GM23338 (cell line): ENCODE measurements at regions not wholly inside any gene's neighbourhood (a gene's known extent, or its start where the extent isn't known, plus 50 kb on each side); places are given as distances from the start of the nearest gene placed in this dataset.

Experiments
- ATAC-seq: fragments of 200-7000 bp; cut with Tn5 transposase; 3 replicates; pipeline ENCODE4 v1.9.1; 2020
- DNase-seq: peaks from one replicate; pipeline ENCODE4 v3.0.0-alpha.2; 2015; ENCODE audit warnings: low spot score
- H2AFZ ChIP-seq: fragments of 200-600 bp; sonication (generic); 2 replicates; pipeline ENCODE4 v1.8.0; 2016; ENCODE audit warnings: antibody characterized with exemption, mild to moderate bottlenecking, moderate library complexity
- H3F3A ChIP-seq: fragments of 200-600 bp; sonication (generic); replicated peaks from 2 replicates; pipeline ENCODE4 v1.8.0; 2017; ENCODE audit warnings: antibody characterized with exemption, mixed run types, low read depth
- H3K27ac ChIP-seq: fragments of 200-600 bp; sonication (generic); 2 replicates; pipeline ENCODE4 v1.6.1; 2016; ENCODE audit warnings: low read depth
- H3K27me3 ChIP-seq: fragments of 200-600 bp; sonication (generic); 2 replicates; pipeline ENCODE4 v1.8.0; 2016; ENCODE audit warnings: mild to moderate bottlenecking, mixed run types, moderate library complexity; ENCODE audit not compliant: insufficient read depth
- H3K36me3 ChIP-seq: fragments of 200-600 bp; sonication (generic); 2 replicates; pipeline ENCODE4 v1.8.0; 2016; ENCODE audit warnings: mild to moderate bottlenecking; ENCODE audit not compliant: insufficient read depth
- H3K4me1 ChIP-seq: fragments of 200-600 bp; sonication (generic); 2 replicates; pipeline ENCODE4 v1.8.0; 2016; ENCODE audit warnings: mild to moderate bottlenecking, moderate library complexity; ENCODE audit not compliant: insufficient read depth
- H3K4me2 ChIP-seq: fragments of 200-600 bp; sonication (generic); 2 replicates; pipeline ENCODE4 v1.7.1; 2017; ENCODE audit warnings: mixed run types
- H3K4me3 ChIP-seq: fragments of 200-600 bp; sonication (generic); 2 replicates; pipeline ENCODE4 v1.6.1; 2016; ENCODE audit warnings: mixed run types
- H3K79me2 ChIP-seq: fragments of 200-600 bp; sonication (generic); replicated peaks from 2 replicates; pipeline ENCODE4 v1.8.0; 2017; ENCODE audit warnings: mild to moderate bottlenecking; ENCODE audit not compliant: insufficient read depth
- H3K9me2 ChIP-seq: fragments of 200-600 bp; sonication (generic); 2 replicates; pipeline ENCODE4 v1.8.0; 2017; ENCODE audit not compliant: insufficient read depth
- H4K20me1 ChIP-seq: fragments of 200-600 bp; sonication (generic); replicated peaks from 2 replicates; pipeline ENCODE4 v1.8.0; 2017; ENCODE audit warnings: mild to moderate bottlenecking; ENCODE audit not compliant: insufficient read depth
- H3K27ac Mint-ChIP-seq: 2 replicates; pipeline ENCODE4 v1.8.0; 2020; ENCODE audit warnings: inconsistent platforms, mild to moderate bottlenecking, moderate library complexity, mixed read lengths
- H3K27me3 Mint-ChIP-seq: 3 replicates; pipeline ENCODE4 v1.8.0; 2022; ENCODE audit warnings: low read depth, mild to moderate bottlenecking, moderate library complexity, mixed read lengths, inconsistent platforms; ENCODE audit not compliant: insufficient read depth, poor library complexity
- H3K36me3 Mint-ChIP-seq: 3 replicates; pipeline ENCODE4 v1.8.0; 2021; ENCODE audit warnings: low read depth, mild to moderate bottlenecking, inconsistent platforms, moderate library complexity, mixed read lengths
- H3K4me1 Mint-ChIP-seq: 3 replicates; pipeline ENCODE4 v1.8.0; 2020; ENCODE audit warnings: mild to moderate bottlenecking, inconsistent platforms, mixed read lengths
- H3K4me3 Mint-ChIP-seq: 3 replicates; pipeline ENCODE4 v1.8.0; 2021; ENCODE audit warnings: moderate library complexity, mild to moderate bottlenecking, inconsistent platforms, mixed read lengths
- H3K9me3 Mint-ChIP-seq: 3 replicates; pipeline ENCODE4 v1.8.0; 2020; ENCODE audit warnings: moderate library complexity, mild to moderate bottlenecking, inconsistent platforms, mixed read lengths
- CREB1 ChIP-seq: fragments of 250-450 bp; sonication (Bioruptor Pico); IDR thresholded peaks from 2 replicates; pipeline ENCODE4 v1.5.0; 2020; ENCODE audit warnings: low read depth, mild to moderate bottlenecking, moderate library complexity
- ETS1 ChIP-seq: IDR thresholded peaks from 2 replicates; pipeline ENCODE4 v1.6.1; 2016; ENCODE audit warnings: antibody characterized with exemption
- EZH2 ChIP-seq: fragments of 200-600 bp; sonication (generic); IDR thresholded peaks from one replicate; pipeline ENCODE4 v1.8.0; 2017; ENCODE audit warnings: antibody characterized with exemption, mild to moderate bottlenecking, low read depth; ENCODE audit not compliant: unreplicated experiment
- EZH2phosphoT487 ChIP-seq: fragments of 200-600 bp; sonication (generic); IDR thresholded peaks from one replicate; pipeline ENCODE4 v1.8.1; 2018; ENCODE audit warnings: antibody characterized with exemption; ENCODE audit not compliant: unreplicated experiment
- JUNB ChIP-seq: IDR thresholded peaks from one replicate; pipeline ENCODE4 v1.6.1; 2016; ENCODE audit warnings: antibody characterized with exemption; ENCODE audit not compliant: unreplicated experiment
- NANOG ChIP-seq: IDR thresholded peaks from 2 replicates; pipeline ENCODE4 v1.6.1; 2016; ENCODE audit warnings: antibody characterized with exemption, borderline replicate concordance
- POLR2AphosphoS5 ChIP-seq: IDR thresholded peaks from 2 replicates; pipeline ENCODE4 v1.6.1; 2016; ENCODE audit warnings: antibody characterized with exemption, low read depth
- REST ChIP-seq: IDR thresholded peaks from one replicate; pipeline ENCODE4 v1.6.1; 2018; ENCODE audit warnings: antibody characterized with exemption; ENCODE audit not compliant: unreplicated experiment
- STAT1 ChIP-seq: IDR thresholded peaks from one replicate; pipeline ENCODE4 v1.6.1; 2016; ENCODE audit warnings: antibody characterized with exemption; ENCODE audit not compliant: unreplicated experiment
- ZNF114 ChIP-seq: fragments of 250-450 bp; sonication (Bioruptor Pico); IDR thresholded peaks from 2 replicates; pipeline ENCODE4 v1.5.0; 2020; ENCODE audit warnings: mild to moderate bottlenecking, moderate library complexity
- ZNF331 ChIP-seq: fragments of 250-450 bp; sonication (Bioruptor Pico); IDR thresholded peaks from 2 replicates; pipeline ENCODE4 v1.5.0; 2020; ENCODE audit warnings: low read depth, mild to moderate bottlenecking, moderate library complexity

DNA sequence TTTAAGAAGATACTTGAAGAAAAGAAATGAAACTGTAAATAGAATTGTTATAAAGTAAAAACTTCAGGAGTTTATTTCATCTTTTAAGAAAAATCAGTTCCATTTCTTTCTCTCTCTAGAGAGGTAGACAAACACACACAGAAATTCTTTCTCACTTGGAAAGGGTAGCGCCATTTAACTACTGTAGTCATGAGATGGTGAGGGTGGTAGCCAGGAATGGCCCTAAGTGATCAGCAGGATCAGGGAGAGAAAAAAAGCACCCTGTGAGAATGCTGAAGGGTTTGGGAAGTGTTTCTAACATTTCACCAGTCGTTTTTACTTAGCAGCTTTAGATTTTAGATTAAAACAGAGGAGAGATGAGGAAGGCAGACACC lies 205.7 kb upstream of the RUNX1 start:
- H4K20me1 ChIP-seq = no peaks in the 10 kb centered on the region
- ATAC-seq (no peak), DNase-seq (no peak)
- peak overlapping the region; percentile 69; the same call in 1 of the 2 replicates for H2AFZ ChIP-seq
- H3F3A ChIP-seq = no peaks in the 10 kb centered on the region
- no peaks in the 10 kb centered on the region for H3K4me1 ChIP-seq
- Mint-ChIP-seq H3K9me3 (peaks cover 12% of the 10 kb centered on the region), H3K36me3 (peaks cover 8% of the 10 kb centered on the region; the same call in 2 of the 3 replicates), H3K4me3 (no peak overlapping the region), H3K27ac (no peak overlapping the region), H3K27me3 (no peaks in the 10 kb centered on the region), H3K4me1 (peaks cover 12% of the 10 kb centered on the region)
- no peak overlapping the region for H3K4me3 ChIP-seq
- no peaks in the 10 kb centered on the region for H3K9me2 ChIP-seq
- no peak overlapping the region for H3K27ac ChIP-seq
- no peaks in the 10 kb centered on the region for H3K27me3 ChIP-seq
- no peaks in the 10 kb centered on the region for H3K36me3 ChIP-seq
- H3K79me2 ChIP-seq = no peaks in the 10 kb centered on the region
- H3K4me2 ChIP-seq = no peak overlapping the region
- TF ChIP-seq NANOG (no peak), POLR2AphosphoS5 (no peak), STAT1 (no peak), CREB1 (CRISPR knock-in tag) (no peak), EZH2phosphoT487 (no peak)

GRCh38 chr21:35254006-35254764 lies 205.1 kb upstream of the RUNX1 start:
- Histone ChIP-seq H4K20me1 (no peaks in the 10 kb centered on the region), H3K27ac (no peak overlapping the region), H3K79me2 (no peaks in the 10 kb centered on the region), H3K36me3 (no peaks in the 10 kb centered on the region), H3K4me1 (no peaks in the 10 kb centered on the region), H3K4me3 (no peak overlapping the region), H3K9me2 (no peaks in the 10 kb centered on the region), H2AFZ (peak overlapping the region; percentile 18; the same call in 1 of the 2 replicates), H3K4me2 (no peak overlapping the region), H3F3A (no peaks in the 10 kb centered on the region), H3K27me3 (no peaks in the 10 kb centered on the region)
- Mint-ChIP-seq H3K4me1 (peaks cover 12% of the 10 kb centered on the region), H3K4me3 (no peak overlapping the region), H3K27ac (no peak overlapping the region), H3K9me3 (peaks cover 12% of the 10 kb centered on the region), H3K36me3 (peaks cover 8% of the 10 kb centered on the region; the same call in 2 of the 3 replicates), H3K27me3 (no peaks in the 10 kb centered on the region)
- ATAC-seq (no peak), DNase-seq (no peak)
- no peak for TF ChIP-seq JUNB
- no peak for TF ChIP-seq POLR2AphosphoS5
- no peak for TF ChIP-seq EZH2
- no peak for TF ChIP-seq CREB1 (CRISPR knock-in tag)
- no peak for TF ChIP-seq ETS1
- TF ChIP-seq ZNF114 (CRISPR knock-in tag) = no peak
- TF ChIP-seq EZH2phosphoT487 = no peak
- no peak for TF ChIP-seq STAT1

GRCh38 chr21:35252831-35253230 lies 203.7 kb upstream of the RUNX1 start:
- Mint-ChIP-seq H3K9me3 (peaks cover 12% of the 10 kb centered on the region), H3K4me3 (no peak overlapping the region), H3K4me1 (peaks cover 16% of the 10 kb centered on the region), H3K27ac (no peak overlapping the region), H3K27me3 (no peaks in the 10 kb centered on the region), H3K36me3 (peaks cover 8% of the 10 kb centered on the region; the same call in 2 of the 3 replicates)
- H3K9me2 ChIP-seq = no peaks in the 10 kb centered on the region
- no peak overlapping the region for H3K4me2 ChIP-seq
- H3K36me3 ChIP-seq = no peaks in the 10 kb centered on the region
- no peak overlapping the region for H3K4me3 ChIP-seq
- no peaks in the 10 kb centered on the region for H3K79me2 ChIP-seq
- H3K27ac ChIP-seq = no peak overlapping the region
- no peaks in the 10 kb centered on the region for H3K27me3 ChIP-seq
- no peak for ATAC-seq
- H4K20me1 ChIP-seq = no peaks in the 10 kb centered on the region
- no peak overlapping the region for H2AFZ ChIP-seq
- DNase-seq = no peak
- no peaks in the 10 kb centered on the region for H3F3A ChIP-seq
- H3K4me1 ChIP-seq = no peaks in the 10 kb centered on the region
- TF ChIP-seq JUNB = no peak
- TF ChIP-seq STAT1 = no peak
- TF ChIP-seq ZNF114 (CRISPR knock-in tag) = no peak
- no peak for TF ChIP-seq ZNF331 (CRISPR knock-in tag)
- no peak for TF ChIP-seq ETS1
- no peak for TF ChIP-seq POLR2AphosphoS5
- TF ChIP-seq EZH2phosphoT487 = no peak
- TF ChIP-seq REST = no peak
- no peak for TF ChIP-seq NANOG
- no peak for TF ChIP-seq CREB1 (CRISPR knock-in tag)
